GM18873 (cell line): ENCODE measurements at regions not wholly inside any gene's neighbourhood (a gene's known extent, or its start where the extent isn't known, plus 50 kb on each side); places are given as distances from the start of the nearest gene placed in this dataset.
"Not testable (repeated sequence)": the region's sequence is repeated elsewhere in the genome, so short reads cannot be mapped to it uniquely, and the experiment has no call there.

ENCODE experiments used
- ATAC-seq: cut with Tn5 transposase; IDR thresholded peaks from one replicate; pipeline ENCODE4 v1.9.1; 2021; ENCODE audit warnings: mild to moderate bottlenecking, moderate library complexity, moderate number of reproducible peaks; ENCODE audit not compliant: unreplicated experiment, low FRiP score

DNA sequence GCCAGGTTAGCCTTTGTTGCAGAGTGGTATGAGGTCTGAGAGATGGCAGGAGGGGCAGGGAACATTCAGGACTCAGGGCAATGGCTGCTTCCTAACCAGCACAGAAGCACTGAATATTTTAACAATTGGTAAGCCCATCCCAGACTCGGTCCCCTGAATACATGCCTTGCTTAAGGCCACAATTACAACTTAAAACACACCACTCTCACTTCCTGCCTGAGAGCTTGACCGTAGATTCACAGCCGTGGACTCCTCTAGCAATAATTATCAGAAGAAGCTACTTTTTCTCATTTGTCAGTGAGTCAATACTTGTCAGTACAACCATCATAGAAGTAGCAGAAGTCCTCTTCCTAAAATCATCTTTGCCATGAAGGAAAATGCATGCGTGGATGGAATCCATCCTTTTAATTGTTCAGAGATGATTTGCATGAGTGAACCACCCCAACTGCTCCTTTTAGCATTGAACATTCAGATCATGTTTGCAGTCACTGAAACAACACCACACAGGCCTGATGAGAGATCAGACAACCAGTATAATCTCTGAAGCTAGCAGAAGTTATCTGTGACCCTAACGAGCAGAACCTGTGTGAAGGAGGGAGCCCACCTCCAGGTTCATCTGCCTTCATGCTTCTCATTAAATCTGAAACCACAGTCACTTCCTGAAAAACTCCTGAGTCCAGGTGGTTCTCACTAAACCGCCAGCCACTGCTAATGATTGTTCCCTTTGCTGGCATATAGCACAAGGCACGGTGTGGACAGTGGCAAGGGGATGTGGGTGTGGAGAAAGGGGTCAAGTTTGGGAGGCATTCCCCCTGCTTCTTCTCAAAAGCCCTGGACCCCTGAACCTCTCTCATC, 333.9 kb upstream of the CNR1 start:
- ATAC-seq: peak; percentile 56

DNA sequence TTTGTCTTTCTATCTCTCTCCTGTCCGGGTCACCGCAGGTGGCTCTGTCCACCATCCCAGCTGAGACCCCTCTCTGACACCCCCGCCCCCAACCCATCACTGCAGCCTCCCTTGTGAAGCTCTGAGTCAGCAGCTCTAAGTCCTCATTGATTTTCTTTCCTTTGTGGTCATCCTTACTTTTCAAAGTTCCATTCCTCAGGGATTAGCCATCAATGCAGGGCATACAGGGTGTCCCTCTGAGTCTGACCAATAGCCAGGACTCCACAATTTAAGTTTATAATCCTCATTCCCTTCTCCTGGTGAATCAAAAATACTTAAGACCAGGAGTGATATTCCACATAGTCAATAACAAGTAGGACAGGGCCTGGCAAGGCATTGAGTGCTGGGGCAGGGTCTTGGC, 333.3 kb upstream of the CNR1 start:
- no peak for ATAC-seq

DNA sequence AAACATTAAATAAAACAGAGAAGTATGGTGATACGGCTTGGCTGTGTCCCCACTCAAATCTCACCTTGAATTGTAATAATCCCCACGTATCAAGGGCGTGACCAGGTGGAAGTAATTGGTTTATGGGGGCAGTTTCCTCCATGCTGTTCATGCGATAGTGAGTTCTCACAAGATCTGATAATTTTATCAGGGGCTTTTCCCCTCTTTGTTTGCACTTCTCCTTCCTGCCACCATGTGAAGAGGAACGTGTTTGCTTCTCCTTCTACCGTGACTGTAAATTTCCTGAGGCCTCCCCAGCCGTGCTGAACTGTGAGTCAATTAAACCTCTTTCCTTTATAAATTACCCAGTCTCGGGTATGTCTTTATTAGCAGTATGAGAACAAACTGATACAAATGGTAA, 331.3 kb upstream of the CNR1 start:
- ATAC-seq: not testable (repeated sequence)

DNA sequence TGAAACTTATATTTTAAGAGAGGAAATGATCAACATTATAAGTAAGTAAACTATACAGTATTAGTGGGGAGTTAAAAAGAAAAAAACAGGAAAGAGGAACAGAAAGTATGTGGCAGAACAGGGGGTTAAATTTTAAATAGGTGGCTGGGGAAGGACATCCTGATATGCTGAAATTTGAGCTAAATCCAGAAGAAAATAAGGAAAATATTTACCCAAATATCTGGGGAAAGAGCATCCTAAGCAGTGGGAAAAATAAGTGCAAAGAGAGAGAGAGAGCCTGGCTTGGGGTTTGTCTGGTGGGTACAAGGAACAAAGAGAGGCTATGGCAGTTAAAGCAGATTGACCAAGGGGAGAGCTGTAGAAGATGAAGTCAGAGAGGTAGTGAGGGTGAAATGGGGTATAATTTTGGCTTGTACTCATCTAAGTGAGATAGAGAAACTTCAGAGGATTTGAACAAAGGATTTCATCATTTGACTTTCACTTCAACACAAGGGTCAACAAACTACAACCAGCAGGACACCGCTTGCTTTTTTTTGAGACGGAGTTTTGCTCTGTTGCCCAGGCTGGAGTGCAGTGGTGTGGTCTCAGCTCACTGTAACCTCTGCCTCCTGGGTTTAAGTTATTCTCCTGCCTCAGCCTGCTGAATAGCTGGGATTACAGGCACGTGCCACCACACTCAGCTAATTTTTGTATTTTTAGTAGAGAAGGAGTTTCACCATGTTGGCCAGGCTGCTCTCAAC, 328.4 kb upstream of the CNR1 start:
- peak; percentile 56 for ATAC-seq

DNA sequence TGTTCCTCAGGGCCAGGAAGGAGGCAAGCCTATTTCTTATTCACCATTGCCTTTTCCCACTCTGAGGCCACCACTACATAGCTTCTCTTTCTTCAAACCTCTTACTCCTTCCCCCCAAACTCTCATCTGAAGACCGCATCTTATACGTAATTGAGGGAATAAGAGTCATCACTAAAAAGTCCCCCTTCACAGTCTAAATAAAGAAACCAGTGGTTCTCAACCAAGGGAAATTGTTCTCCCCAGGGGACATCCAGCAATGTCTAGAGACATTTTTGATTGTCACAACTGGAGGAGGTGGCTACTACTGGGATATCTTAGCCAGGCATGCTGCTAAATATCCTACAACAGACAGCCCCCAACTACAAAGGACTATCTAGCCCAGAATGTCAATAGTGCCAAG, 327.6 kb upstream of the CNR1 start:
- ATAC-seq: peak; percentile 34

DNA sequence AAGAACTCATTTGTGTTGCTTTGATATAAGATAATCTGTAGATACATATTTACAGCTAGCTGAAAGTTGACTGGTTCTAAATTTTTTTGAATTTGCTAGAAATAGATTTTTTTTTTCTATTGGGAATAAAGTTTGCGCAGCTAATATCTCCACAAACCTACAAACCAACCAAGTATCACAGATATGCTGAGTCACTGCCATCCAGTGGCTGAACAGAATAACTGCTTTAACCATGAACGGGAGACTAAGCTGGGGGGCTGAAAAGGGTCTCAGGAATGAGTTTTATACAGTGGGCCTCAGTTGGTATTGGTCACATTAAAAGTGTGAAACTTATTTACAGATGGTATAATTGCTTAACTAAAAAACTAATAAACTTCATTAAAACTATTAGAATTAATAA, 326.7 kb upstream of the CNR1 start:
- no peak for ATAC-seq

DNA sequence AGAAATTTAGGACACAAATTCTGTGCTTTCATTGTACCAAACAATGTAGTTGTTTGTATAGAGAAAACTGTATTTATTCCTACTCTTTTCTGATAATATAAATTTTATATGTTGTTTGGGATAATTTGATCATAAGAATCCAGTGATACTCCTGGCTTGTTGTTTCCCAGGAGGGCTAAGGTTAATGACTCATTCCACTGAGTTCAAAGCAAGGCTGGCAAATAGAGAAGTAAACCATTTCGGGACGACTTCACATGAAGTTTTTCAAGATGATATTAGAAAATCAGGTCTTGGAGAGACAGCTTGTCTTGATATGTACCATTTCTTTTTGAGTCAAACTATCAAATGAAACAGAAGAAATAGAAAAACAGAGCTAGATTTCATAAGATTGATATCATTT, 326.1 kb upstream of the CNR1 start:
- ATAC-seq: no peak

DNA sequence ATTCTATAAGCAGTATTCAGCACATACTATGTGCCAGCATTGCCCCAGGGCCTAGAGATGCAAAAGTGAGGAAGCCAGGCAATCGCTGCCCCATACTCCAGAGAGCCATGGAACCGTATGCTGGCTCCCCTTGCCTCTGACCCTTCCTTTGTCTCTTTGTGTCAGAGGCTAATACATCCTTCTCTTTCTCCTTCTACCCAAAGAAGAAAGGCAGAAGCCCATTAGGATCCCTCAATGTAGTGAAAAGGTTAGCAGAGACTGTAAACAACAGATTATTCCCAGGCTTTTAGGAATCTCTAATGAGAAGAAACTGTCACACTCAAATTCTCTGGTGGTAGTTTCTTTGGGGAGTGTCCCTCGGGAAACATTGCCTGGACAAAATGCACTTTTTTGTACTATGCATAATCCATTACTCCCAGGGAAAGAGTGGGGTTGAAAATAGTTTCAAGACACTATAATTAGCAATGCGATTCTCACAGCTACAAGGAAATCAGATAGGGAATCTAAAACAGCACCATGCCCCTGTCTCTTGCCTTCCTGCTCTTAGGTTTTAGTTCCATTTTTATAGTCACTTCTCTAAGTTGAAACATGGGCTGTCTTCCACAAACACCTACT, 325.2 kb upstream of the CNR1 start:
- no peak for ATAC-seq

DNA sequence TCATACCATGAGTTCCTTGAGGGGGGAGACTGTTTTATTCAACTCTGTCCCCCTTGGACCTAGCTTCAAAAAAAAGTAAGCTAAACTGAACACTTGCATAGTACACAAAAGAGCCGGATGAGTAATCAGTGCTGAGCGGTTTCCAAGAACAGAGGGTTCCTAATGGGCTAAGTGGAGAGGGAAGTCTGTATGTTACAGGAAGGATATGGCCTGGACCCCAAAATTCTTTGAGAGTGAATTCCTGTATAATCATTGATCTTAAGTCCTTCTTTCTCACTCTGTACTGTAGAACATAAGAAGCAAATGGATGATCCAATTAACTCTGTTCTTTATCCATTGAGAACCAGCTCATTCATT, 324.7 kb upstream of the CNR1 start:
- no peak for ATAC-seq

DNA sequence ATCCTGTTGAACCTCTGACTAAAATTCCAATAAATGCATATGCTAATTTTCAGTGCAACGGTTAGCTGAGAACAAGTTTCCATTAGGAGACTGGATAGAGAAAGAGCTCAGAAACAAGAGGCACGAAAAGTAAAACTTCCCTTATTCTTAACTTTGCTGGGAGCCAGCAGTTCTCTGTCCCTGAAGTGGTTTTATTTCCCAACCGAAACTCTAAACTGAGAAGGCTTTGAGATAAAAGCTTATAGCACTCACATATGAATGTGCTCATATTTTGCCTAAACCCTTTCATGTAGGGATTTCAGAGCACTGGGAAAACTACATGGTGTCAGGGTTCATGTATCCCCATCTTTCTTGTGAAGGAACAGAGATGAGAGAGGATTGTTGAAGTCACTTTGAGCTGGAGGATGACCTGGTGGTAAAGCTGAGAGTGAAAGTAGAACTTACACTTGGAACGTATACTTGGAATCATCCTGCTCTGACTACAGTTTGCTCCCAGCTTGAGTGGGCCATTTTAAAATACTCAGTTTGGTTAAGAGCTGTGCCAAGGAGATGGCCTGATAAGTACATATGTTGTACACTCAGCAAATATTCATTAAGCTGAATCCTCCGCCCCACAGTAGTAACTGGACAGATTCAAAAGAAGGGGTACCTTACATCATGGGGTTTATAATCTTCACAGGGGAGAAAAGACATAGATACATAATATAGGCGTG, 324.2 kb upstream of the CNR1 start:
- ATAC-seq: no peak

DNA sequence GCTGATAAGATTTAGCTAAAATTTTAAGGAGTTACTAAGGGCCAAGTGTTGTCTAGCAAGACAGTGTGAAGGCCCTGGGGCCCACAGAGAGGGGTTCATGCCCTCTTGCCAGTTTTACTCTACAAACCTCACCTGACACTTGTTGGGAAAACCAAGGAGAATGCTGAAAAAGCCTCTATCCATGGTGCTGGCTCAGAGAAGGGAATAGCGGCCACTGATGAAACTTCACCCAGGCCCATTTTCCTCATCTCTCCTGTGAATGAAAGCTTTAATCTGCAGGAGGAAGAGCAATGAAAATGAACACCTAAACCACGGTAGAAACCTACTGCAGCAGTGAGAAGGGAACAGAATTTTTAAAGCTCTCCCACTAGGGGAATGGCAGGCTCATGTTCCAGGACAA, 317.3 kb upstream of the CNR1 start:
- no peak for ATAC-seq

DNA sequence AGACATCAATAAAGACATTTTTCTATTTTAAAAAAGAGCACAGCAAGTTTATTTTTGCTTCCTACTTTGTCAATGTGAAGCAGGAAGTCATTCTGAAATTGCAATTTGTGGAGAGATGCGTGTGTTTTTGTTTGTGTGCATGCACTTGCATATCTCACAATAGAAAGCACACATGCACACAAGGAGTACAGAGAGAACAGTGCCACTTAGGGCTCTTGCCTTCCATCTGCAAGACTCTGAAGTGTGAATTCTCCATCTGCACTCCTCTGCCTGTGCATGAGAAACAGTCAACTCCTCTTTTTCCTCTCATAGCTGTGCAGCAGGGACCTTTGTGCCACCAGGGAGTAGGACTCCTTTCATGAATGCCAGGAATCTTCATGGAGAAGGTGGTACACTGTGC, 316.3 kb upstream of the CNR1 start:
- ATAC-seq: no peak

DNA sequence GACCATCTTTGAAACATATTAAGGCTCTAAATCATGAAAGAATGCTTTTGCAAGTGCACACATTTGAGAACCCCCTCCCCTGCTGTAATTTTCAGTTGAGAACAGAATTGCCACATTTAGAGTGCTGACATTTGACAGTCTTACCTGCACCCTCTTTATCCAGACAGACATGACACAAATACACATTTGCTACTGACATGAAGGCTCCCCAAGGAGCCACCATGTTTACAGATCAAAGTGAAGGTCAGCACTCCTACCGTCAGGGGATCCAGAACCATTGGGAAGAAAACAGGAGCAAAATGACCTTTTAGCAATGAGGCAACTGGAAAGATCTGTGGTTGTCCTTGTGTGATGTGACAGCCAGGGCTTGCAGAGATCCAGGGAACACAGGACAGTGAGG, 315.4 kb upstream of the CNR1 start:
- no peak for ATAC-seq

DNA sequence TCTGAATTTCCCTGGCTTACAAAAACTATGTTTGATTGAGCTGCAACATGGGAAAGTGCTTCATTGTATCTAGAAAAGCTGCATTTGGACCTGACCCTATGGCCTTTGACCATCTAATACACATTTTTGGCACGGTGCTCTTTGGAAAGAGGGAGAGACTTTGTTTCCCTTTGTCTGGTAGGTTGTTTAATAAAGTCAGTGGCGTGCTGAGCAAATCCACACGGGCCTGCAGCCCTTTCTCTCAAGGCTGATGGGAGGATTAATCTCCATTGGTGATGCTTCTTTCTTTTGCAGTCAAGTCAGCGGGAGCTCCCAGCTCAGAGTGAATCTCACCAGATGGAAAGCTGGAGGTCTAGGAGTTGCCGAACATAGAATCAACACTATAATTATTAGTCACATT, 314.7 kb upstream of the CNR1 start:
- no peak for ATAC-seq

DNA sequence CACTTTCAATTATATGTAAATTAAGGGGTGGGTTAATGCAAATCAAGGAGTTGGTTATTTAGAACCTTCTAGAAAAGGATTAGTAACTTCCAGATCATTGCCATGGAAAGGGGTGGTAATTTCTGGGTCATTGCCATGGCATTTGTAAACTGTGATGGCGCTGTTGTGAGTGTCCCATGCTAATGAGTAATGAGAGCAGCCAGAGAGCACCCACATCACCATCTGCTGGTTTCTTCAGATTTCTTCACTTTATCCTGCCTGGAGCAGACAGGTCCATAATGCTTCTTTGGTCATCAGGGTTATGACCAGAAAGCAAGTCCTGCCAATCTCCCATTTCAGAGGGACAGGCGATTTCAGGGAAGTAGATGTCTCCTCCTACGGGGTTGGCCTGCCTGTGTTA, 311.3 kb upstream of the CNR1 start:
- ATAC-seq: no peak

DNA sequence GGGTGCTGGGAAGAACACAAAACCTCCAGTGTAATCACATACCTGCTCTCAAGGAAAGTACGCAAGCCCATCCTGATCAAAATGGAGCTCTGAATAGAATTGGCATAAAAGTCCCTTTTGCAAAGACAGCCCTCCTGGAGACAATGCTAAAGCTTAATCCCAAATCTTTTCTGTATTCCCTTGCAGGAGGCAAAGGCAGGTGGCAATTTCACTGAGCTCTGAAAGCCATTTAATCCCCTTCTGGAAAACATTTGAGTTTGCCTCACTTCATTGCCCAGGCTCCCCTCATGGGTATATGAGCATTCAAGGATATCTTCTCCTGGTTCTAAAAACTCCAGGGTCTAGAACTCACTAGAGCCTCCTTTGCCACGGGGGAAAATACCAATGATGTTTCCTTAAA, 310.2 kb upstream of the CNR1 start:
- ATAC-seq: no peak

DNA sequence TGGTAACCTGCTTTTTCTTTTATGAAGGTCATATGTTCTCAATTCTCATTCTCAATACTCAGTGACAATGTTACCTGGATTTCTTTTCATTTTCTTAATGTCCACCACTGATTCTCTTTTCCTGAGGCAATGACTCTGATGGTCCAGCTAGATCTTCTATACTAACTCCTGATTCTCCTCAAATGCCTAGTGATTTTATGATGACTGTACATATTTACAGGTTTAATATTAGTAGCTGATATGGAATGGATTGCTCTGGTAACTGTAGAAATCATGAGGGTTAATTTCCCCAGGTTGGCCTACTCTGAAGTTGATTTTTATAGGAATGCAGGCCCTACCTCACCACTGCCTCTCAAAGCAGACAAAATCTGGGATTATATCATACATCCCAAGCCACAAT, 308.6 kb upstream of the CNR1 start:
- no peak for ATAC-seq

DNA sequence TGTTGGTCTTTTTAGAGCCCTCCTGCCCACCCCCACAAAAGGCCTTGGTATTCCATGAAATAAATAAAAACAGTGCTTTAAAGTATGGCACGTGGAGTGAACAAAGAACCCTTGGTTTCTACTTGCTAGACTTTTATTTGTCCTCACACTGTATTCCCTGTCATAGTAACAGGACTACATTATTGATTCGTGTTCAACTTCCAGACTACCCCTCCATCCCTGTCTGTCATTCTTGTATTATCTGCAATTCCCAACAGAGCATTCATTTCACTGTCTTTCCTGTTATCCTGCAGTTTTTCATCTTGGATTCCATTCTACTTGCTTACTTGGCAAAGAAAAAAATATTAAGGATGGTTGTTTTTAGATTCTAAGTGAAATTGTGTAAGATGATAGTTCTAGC, 307.4 kb upstream of the CNR1 start:
- ATAC-seq: no peak

DNA sequence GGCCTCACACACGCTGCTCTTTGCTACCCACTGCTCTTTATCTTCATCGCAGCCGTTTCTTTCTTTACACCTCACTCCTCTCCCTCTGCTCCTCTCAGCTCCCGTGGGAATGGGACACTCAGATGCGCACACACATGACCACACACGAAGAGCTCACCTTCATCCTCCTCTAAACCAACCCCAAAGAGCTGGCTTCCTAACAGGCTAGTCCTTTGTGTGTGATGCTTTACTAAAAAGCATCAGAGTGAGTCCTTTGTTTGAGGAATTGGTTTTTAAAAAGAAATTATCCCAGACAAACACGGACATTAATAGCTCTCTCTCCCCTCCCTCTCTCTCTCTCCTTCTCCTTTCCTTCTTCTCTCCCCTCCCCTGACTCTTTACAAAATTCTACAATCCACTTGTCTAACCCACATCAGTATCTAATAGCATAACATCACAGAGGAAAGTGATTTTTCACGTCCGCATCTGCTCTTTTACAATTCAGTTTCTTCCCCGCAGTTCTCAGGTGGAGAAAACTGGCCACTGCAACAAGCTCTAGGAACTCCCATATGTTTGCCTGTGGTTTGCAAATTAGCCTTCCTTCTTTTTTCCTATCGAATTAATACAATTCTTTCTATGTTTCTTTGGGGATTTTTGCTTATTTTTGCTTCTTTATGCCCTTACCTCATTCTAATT, 306.8 kb upstream of the CNR1 start:
- no peak for ATAC-seq

DNA sequence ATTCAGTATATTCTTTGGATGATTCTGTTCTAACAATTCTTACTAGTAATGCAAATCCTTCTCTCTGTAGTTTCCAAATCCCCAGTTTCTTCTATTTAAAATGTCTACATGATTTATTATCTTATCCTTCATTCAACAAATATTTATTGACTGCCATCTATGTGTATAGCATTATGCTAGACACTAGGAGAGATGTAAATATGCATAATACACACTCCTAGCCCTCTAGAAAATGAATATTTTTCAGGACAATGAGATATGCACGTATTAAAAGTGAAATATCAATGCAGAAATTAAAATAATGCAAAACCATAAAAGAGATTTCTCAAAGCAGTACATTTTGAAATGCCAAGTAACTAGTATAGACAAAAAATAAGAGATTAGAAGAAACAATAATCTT, 293.5 kb upstream of the CNR1 start:
- no peak for ATAC-seq

DNA sequence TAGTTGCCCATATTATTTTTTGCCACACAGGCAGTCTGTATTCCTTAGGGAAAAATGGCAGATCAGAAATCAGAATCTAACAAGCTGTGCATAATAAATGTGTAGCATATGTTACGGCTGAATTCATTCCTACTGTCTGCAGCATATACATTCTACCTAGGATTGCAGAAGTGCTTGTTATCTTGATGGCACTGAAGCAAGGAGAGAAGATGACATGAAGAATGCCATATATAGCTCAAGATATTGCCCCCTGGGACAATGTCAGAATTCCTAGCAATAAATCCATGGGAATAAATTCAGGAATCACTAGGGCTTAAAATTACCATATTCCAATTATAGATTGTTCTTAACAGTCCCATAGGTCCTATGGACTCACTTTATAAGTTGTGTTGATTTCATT, 293.0 kb upstream of the CNR1 start:
- ATAC-seq: no peak
